H1 (cell line): ENCODE measurements at regions not wholly inside any gene's neighbourhood (a gene's known extent, or its start where the extent isn't known, plus 50 kb on each side); places are given as distances from the start of the nearest gene placed in this dataset.

Experiments
- EP300 ChIP-seq, 2 experiments: IDR thresholded peaks; 1 replicate in 1 of 2; 2 replicates in 1 of 2; pipeline ENCODE4 v1.6.1; 2011 to 2012; ENCODE audit warnings: low read depth in 2 of 2, low read length in 2 of 2, mild to moderate bottlenecking in 2 of 2, borderline replicate concordance in 1 of 2, inconsistent platforms in 1 of 2, moderate library complexity in 1 of 2
- EZH2 ChIP-seq: fragments of 200-600 bp; sonication (generic); IDR thresholded peaks from 2 replicates; pipeline ENCODE4 v1.7.1; 2012; ENCODE audit warnings: low read depth, mild to moderate bottlenecking, moderate library complexity, low read length, inconsistent platforms; ENCODE audit not compliant: severe bottlenecking
- GABPA ChIP-seq: IDR thresholded peaks from 2 replicates; pipeline ENCODE4 v1.6.1; 2011; ENCODE audit warnings: mild to moderate bottlenecking, low read length, moderate library complexity, borderline replicate concordance; ENCODE audit not compliant: insufficient read depth
- POU5F1 ChIP-seq: IDR thresholded peaks from 2 replicates; pipeline ENCODE4 v1.6.1; 2011; ENCODE audit warnings: low read depth, mild to moderate bottlenecking, low read length, moderate library complexity
- RBBP5 ChIP-seq: IDR thresholded peaks from 2 replicates; pipeline ENCODE4 v1.7.1; 2012; ENCODE audit warnings: low read depth, mild to moderate bottlenecking, inconsistent platforms, low read length, moderate library complexity, borderline replicate concordance
- RXRA ChIP-seq: IDR thresholded peaks from 2 replicates; pipeline ENCODE4 v1.6.1; 2011; ENCODE audit warnings: low read depth, mild to moderate bottlenecking, low read length, moderate library complexity; ENCODE audit not compliant: insufficient read depth
- SP1 ChIP-seq: IDR thresholded peaks from 2 replicates; pipeline ENCODE4 v1.6.1; 2011; ENCODE audit warnings: low read depth, low read length
- SP4 ChIP-seq: IDR thresholded peaks from 2 replicates; pipeline ENCODE4 v1.6.1; 2012; ENCODE audit warnings: low read length, inconsistent platforms
- TBP ChIP-seq: IDR thresholded peaks from 2 replicates; pipeline ENCODE4 v1.6.1; 2011; ENCODE audit warnings: low read depth, low read length, improper control_type of control experiment
- TCF12 ChIP-seq: IDR thresholded peaks from 2 replicates; pipeline ENCODE4 v1.6.1; 2011; ENCODE audit warnings: low read depth, mild to moderate bottlenecking, low read length
- ZNF274 ChIP-seq: IDR thresholded peaks from 2 replicates; pipeline ENCODE4 v1.7.0; 2012; ENCODE audit warnings: low read length, borderline replicate concordance; ENCODE audit errors: extremely low read depth
- TF ChIP-seq, protein P1 (sequence below): fragments of 300-600 bp; sonication (generic); IDR thresholded peaks from 2 replicates; pipeline ENCODE4 v1.7.1; 2012; ENCODE audit warnings: low read length, moderate library complexity, mild to moderate bottlenecking, inconsistent platforms; ENCODE audit not compliant: insufficient replicate concordance

DNA sequence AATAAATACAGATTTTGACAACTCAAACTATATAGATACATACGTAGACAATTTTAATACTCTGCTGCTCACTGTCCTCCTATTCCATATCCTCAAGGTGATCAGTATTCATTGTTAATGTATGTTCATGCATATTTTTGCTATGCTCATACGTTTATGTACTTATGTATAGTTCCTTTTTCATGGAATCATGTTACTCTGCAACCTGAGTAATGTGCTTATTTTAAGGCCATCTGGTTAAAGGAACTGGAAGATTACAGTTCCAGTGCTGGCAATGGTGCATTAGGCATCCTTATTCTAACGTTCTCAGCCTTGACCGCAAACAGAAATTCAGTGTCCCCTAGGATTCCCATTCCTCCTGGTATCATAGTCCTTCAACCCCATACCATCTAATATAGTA, 385.0 kb upstream of the TNP1 start (continued):
- TF ChIP-seq, protein P1, sequence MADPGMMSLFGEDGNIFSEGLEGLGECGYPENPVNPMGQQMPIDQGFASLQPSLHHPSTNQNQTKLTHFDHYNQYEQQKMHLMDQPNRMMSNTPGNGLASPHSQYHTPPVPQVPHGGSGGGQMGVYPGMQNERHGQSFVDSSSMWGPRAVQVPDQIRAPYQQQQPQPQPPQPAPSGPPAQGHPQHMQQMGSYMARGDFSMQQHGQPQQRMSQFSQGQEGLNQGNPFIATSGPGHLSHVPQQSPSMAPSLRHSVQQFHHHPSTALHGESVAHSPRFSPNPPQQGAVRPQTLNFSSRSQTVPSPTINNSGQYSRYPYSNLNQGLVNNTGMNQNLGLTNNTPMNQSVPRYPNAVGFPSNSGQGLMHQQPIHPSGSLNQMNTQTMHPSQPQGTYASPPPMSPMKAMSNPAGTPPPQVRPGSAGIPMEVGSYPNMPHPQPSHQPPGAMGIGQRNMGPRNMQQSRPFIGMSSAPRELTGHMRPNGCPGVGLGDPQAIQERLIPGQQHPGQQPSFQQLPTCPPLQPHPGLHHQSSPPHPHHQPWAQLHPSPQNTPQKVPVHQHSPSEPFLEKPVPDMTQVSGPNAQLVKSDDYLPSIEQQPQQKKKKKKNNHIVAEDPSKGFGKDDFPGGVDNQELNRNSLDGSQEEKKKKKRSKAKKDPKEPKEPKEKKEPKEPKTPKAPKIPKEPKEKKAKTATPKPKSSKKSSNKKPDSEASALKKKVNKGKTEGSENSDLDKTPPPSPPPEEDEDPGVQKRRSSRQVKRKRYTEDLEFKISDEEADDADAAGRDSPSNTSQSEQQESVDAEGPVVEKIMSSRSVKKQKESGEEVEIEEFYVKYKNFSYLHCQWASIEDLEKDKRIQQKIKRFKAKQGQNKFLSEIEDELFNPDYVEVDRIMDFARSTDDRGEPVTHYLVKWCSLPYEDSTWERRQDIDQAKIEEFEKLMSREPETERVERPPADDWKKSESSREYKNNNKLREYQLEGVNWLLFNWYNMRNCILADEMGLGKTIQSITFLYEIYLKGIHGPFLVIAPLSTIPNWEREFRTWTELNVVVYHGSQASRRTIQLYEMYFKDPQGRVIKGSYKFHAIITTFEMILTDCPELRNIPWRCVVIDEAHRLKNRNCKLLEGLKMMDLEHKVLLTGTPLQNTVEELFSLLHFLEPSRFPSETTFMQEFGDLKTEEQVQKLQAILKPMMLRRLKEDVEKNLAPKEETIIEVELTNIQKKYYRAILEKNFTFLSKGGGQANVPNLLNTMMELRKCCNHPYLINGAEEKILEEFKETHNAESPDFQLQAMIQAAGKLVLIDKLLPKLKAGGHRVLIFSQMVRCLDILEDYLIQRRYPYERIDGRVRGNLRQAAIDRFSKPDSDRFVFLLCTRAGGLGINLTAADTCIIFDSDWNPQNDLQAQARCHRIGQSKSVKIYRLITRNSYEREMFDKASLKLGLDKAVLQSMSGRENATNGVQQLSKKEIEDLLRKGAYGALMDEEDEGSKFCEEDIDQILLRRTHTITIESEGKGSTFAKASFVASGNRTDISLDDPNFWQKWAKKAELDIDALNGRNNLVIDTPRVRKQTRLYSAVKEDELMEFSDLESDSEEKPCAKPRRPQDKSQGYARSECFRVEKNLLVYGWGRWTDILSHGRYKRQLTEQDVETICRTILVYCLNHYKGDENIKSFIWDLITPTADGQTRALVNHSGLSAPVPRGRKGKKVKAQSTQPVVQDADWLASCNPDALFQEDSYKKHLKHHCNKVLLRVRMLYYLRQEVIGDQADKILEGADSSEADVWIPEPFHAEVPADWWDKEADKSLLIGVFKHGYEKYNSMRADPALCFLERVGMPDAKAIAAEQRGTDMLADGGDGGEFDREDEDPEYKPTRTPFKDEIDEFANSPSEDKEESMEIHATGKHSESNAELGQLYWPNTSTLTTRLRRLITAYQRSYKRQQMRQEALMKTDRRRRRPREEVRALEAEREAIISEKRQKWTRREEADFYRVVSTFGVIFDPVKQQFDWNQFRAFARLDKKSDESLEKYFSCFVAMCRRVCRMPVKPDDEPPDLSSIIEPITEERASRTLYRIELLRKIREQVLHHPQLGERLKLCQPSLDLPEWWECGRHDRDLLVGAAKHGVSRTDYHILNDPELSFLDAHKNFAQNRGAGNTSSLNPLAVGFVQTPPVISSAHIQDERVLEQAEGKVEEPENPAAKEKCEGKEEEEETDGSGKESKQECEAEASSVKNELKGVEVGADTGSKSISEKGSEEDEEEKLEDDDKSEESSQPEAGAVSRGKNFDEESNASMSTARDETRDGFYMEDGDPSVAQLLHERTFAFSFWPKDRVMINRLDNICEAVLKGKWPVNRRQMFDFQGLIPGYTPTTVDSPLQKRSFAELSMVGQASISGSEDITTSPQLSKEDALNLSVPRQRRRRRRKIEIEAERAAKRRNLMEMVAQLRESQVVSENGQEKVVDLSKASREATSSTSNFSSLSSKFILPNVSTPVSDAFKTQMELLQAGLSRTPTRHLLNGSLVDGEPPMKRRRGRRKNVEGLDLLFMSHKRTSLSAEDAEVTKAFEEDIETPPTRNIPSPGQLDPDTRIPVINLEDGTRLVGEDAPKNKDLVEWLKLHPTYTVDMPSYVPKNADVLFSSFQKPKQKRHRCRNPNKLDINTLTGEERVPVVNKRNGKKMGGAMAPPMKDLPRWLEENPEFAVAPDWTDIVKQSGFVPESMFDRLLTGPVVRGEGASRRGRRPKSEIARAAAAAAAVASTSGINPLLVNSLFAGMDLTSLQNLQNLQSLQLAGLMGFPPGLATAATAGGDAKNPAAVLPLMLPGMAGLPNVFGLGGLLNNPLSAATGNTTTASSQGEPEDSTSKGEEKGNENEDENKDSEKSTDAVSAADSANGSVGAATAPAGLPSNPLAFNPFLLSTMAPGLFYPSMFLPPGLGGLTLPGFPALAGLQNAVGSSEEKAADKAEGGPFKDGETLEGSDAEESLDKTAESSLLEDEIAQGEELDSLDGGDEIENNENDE, result no peak
- TF ChIP-seq POU5F1, result no peak
- no peak for TF ChIP-seq EZH2
- TF ChIP-seq GABPA, result no peak
- no peak for TF ChIP-seq TCF12
- no peak for TF ChIP-seq ZNF274
- TF ChIP-seq EP300 (IDR thresholded peaks at IDR 0.05; ENCODE audit: borderline replicate concordance in 1 of 2, low read depth in 2 of 2, low read length in 2 of 2), result no peak
- no peak for TF ChIP-seq RBBP5
- TF ChIP-seq SP1, result no peak
- no peak for TF ChIP-seq SP4
- TF ChIP-seq RXRA, result no peak
- no peak for TF ChIP-seq TBP
